ENCODE measurements at regions not wholly inside any gene's neighbourhood (a gene's known extent, or its start where the extent isn't known, plus 50 kb on each side); places are given as distances from the start of the nearest gene placed in this dataset.

DNA sequence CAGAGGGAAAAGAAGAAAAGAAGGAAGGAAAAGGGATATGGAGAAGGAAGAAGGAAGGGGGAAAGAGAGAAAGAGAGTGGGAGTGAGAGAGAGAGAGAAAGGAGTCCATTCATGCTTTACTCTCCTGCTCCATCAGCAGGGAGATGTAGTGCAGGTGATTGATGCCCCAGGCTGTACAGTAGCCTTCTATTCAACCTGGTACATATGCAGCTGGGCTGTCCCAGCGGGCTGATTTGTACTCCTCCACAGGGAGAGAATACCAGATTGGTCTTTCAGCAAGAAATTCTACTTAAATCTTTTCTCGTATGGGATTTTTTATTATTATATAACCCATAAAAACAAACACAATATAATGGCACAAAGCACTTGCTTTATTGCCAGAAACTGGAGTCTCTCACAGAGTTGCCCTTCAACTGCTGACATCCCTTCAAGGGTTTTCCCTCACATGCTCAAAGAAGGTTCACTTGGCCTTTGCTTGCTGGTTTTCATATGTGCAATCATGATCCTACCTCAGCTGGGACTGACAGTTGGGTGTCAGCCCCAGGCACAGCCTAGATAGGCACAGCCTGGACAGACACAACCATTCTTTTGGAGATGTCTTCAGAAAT lies 380.1 kb upstream of the RIOK2 start (continued):
- TF ChIP-seq, protein P1, sequence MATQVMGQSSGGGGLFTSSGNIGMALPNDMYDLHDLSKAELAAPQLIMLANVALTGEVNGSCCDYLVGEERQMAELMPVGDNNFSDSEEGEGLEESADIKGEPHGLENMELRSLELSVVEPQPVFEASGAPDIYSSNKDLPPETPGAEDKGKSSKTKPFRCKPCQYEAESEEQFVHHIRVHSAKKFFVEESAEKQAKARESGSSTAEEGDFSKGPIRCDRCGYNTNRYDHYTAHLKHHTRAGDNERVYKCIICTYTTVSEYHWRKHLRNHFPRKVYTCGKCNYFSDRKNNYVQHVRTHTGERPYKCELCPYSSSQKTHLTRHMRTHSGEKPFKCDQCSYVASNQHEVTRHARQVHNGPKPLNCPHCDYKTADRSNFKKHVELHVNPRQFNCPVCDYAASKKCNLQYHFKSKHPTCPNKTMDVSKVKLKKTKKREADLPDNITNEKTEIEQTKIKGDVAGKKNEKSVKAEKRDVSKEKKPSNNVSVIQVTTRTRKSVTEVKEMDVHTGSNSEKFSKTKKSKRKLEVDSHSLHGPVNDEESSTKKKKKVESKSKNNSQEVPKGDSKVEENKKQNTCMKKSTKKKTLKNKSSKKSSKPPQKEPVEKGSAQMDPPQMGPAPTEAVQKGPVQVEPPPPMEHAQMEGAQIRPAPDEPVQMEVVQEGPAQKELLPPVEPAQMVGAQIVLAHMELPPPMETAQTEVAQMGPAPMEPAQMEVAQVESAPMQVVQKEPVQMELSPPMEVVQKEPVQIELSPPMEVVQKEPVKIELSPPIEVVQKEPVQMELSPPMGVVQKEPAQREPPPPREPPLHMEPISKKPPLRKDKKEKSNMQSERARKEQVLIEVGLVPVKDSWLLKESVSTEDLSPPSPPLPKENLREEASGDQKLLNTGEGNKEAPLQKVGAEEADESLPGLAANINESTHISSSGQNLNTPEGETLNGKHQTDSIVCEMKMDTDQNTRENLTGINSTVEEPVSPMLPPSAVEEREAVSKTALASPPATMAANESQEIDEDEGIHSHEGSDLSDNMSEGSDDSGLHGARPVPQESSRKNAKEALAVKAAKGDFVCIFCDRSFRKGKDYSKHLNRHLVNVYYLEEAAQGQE (tag by site-specific recombination; IDR thresholded peaks at IDR 0.05) = no peak
- no peak for TF ChIP-seq ZBTB7A (tag by site-specific recombination; IDR thresholded peaks at IDR 0.05; ENCODE audit: low read depth)

- CTCF ChIA-PET = no interaction called here
- POLR2A ChIA-PET = no interaction called here
- Histone ChIP-seq H3K9me3 (ENCODE audit: control insufficient read depth, insufficient read depth, low read depth, low read length) (no peaks in the 10 kb centered on the region), H3K27ac (ENCODE audit: extremely low read depth, low read depth, low read length) (no peak overlapping the region), H3K36me3 (ENCODE audit: control insufficient read depth in 2 of 2, insufficient read depth in 1 of 2, low read length in 2 of 2) (no peaks in the 10 kb centered on the region), H3K4me1 (ENCODE audit: control insufficient read depth, insufficient read depth, low read length) (no peaks in the 10 kb centered on the region), H3K4me3 (ENCODE audit: low read depth, low read length) (no peak overlapping the region)
- TF ChIP-seq YY2 (tag by site-specific recombination; IDR thresholded peaks at IDR 0.05) (no peak), PATZ1 (tag by site-specific recombination; IDR thresholded peaks at IDR 0.05) (no peak), TRIM28 (IDR thresholded peaks at IDR 0.05; ENCODE audit: borderline replicate concordance, low read length) (no peak), ZFHX2 (tag by site-specific recombination; conservative IDR thresholded peaks at IDR 0.05) (no peak), ZNF623 (tag by site-specific recombination; IDR thresholded peaks at IDR 0.05) (no peak), MYNN (tag by site-specific recombination; IDR thresholded peaks at IDR 0.05; ENCODE audit: borderline replicate concordance) (no peak), ZNF274 (IDR thresholded peaks at IDR 0.05; ENCODE audit: low read length) (no peak), ZNF274 (tag by site-specific recombination; IDR thresholded peaks at IDR 0.05; ENCODE audit: borderline replicate concordance) (no peak), BCL11A (tag by site-specific recombination; IDR thresholded peaks at IDR 0.05; ENCODE audit: low read depth) (no peak), ZNF521 (tag by site-specific recombination; IDR thresholded peaks at IDR 0.05) (no peak), ZNF548 (tag by site-specific recombination; IDR thresholded peaks at IDR 0.05) (no peak), GFI1B (tag by site-specific recombination; IDR thresholded peaks at IDR 0.05) (no peak), ZNF510 (tag by site-specific recombination; IDR thresholded peaks at IDR 0.05; ENCODE audit: insufficient replicate concordance) (no peak), ZNF169 (tag by site-specific recombination; IDR thresholded peaks at IDR 0.05) (no peak), ZNF692 (tag by site-specific recombination; IDR thresholded peaks at IDR 0.05) (no peak), ZFP41 (tag by site-specific recombination; IDR thresholded peaks at IDR 0.05; ENCODE audit: borderline replicate concordance) (no peak)
- TF ChIP-seq, protein P2, sequence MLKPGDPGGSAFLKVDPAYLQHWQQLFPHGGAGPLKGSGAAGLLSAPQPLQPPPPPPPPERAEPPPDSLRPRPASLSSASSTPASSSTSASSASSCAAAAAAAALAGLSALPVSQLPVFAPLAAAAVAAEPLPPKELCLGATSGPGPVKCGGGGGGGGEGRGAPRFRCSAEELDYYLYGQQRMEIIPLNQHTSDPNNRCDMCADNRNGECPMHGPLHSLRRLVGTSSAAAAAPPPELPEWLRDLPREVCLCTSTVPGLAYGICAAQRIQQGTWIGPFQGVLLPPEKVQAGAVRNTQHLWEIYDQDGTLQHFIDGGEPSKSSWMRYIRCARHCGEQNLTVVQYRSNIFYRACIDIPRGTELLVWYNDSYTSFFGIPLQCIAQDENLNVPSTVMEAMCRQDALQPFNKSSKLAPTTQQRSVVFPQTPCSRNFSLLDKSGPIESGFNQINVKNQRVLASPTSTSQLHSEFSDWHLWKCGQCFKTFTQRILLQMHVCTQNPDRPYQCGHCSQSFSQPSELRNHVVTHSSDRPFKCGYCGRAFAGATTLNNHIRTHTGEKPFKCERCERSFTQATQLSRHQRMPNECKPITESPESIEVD (tag by site-specific recombination; IDR thresholded peaks at IDR 0.05) = no peak
Measured at GRCh38 chr5:97568382-97568781, 385.3 kb upstream of the RIOK2 start.
